ENCODE measurements at regions not wholly inside any gene's neighbourhood (a gene's known extent, or its start where the extent isn't known, plus 50 kb on each side); places are given as distances from the start of the nearest gene placed in this dataset.

DNA sequence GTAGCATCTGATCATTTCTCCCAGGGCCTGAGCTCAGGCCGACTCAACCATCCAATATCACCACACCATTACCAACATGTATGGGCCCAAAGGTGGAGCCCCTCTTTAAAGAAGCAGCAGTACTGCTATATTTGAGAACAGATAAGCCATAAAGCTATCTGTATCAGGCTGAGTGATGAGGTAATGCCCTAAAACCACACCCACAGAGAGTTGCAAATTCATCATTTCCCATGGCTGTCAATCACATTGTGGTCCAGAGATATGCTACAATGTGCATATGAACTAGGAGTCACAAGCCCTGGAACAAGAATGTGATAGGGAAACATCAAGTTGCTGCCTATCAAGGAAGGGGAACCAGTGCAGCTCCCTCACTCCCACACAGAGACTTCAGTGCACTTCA is 52.6 kb upstream of the GALNT13 start:
- Histone ChIP-seq H2BK20ac (ENCODE audit: low read length) (no peak overlapping the region), H3K18ac (ENCODE audit: extremely low read depth, low read length) (no peak overlapping the region), H3K23ac (ENCODE audit: insufficient read length) (no peak overlapping the region), H4K8ac (ENCODE audit: extremely low read depth, insufficient read depth, low read length) (no peak overlapping the region), H3K23me2 (ENCODE audit: low read depth, low read length) (no peaks in the 10 kb centered on the region), H3K27ac (ENCODE audit: low read depth, low read length) (no peak overlapping the region), H3K14ac (ENCODE audit: insufficient read length) (no peak overlapping the region), H4K91ac (replicated peaks; ENCODE audit: insufficient read length, low read length) (no peak overlapping the region), H3K79me2 (ENCODE audit: control insufficient read depth in 1 of 2, insufficient read depth in 2 of 2, low read length in 2 of 2) (no peaks in the 10 kb centered on the region), H2AFZ (ENCODE audit: low read length) (no peak overlapping the region), H3K4me2 (ENCODE audit: insufficient read depth in 1 of 2, low read depth in 2 of 2, low read length in 2 of 2) (no peak overlapping the region), H3K79me1 (ENCODE audit: low read depth, low read length) (no peaks in the 10 kb centered on the region), H3K9me3 (ENCODE audit: insufficient read depth in 2 of 2, low read depth in 1 of 2, low read length in 1 of 2) (no peaks in the 10 kb centered on the region), H2BK12ac (ENCODE audit: low read depth, low read length) (no peak overlapping the region), H3K36me3 (ENCODE audit: control insufficient read depth in 2 of 4, insufficient read depth in 4 of 4, low read length in 3 of 4) (no peaks in the 10 kb centered on the region), H3K4me3 (ENCODE audit: extremely low read depth in 1 of 4, insufficient read depth in 2 of 4, low read depth in 3 of 4, low read length in 4 of 4) (no peak overlapping the region), H2AK5ac (ENCODE audit: low read depth, low read length) (no peak overlapping the region), H2BK5ac (ENCODE audit: low read depth, low read length) (no peak overlapping the region), H4K5ac (ENCODE audit: insufficient read length, low read depth, low read length) (no peak overlapping the region), H2BK15ac (ENCODE audit: low read length) (no peak overlapping the region), H2BK120ac (replicated peaks; ENCODE audit: low read depth, low read length) (no peak overlapping the region), H4K20me1 (replicated peaks in 1 of 2; ENCODE audit: control insufficient read depth in 1 of 2, insufficient read depth in 2 of 2, low read length in 2 of 2) (no peaks in the 10 kb centered on the region), H3K56ac (replicated peaks; ENCODE audit: insufficient read length, low read depth, low read length) (no peak overlapping the region), H3K4me1 (replicated peaks in 1 of 4; ENCODE audit: control insufficient read depth in 3 of 4, insufficient read depth in 4 of 4, low read length in 3 of 4) (no peaks in the 10 kb centered on the region), H3K27me3 (replicated peaks in 1 of 4; ENCODE audit: control insufficient read depth in 3 of 4, extremely low read depth in 1 of 4, insufficient read depth in 3 of 4, low read length in 3 of 4) (no peaks in the 10 kb centered on the region), H3K4ac (replicated peaks; ENCODE audit: insufficient read length, low read depth, low read length) (no peak overlapping the region), H3K9ac (replicated peaks in 1 of 4; ENCODE audit: extremely low read depth in 1 of 4, low read depth in 3 of 4, low read length in 3 of 4) (no peak overlapping the region)
- FAIRE-seq (no peak), DNase-seq (ENCODE audit: low read depth in 1 of 2, low spot score in 2 of 2) (no peak)
- 100% methylated on average over 1 of the region's 1 CpG; no CpG with 5 or more reads in 1 of the 2 experiments for WGBS, 2 experiments (ENCODE audit: extremely low coverage in 1 of 2, insufficient coverage in 1 of 2, insufficient read length in 1 of 2, insufficient replicate concordance in 2 of 2, low coverage in 1 of 2, low lambda C conversion rate in 2 of 2, missing lambda C conversion rate in 1 of 2)
- ChIA-PET CTCF (ENCODE audit: partially characterized antibody) (interaction anchor here (0.7 to 3.1 kb wide), 21 partner anchors 9 to 557 kb away, joined by 3 to 18 read pairs (median 3); no protein-coding TSS in a partner anchor), POLR2A (ENCODE audit: partially characterized antibody) (interaction anchor here (1.2 kb wide), 1 partner anchor 9 kb away, joined by 3 read pairs; no protein-coding TSS in a partner anchor)
- TF ChIP-seq RFX5 (IDR thresholded peaks at IDR 0.05; ENCODE audit: borderline replicate concordance, low read depth, low read length) = no peak
- TF ChIP-seq EZH2 (IDR thresholded peaks at IDR 0.05; ENCODE audit: low read depth, low read length, severe bottlenecking) = no peak
- no peak for TF ChIP-seq SIX5 (IDR thresholded peaks at IDR 0.05; ENCODE audit: low read depth, low read length)
- no peak for TF ChIP-seq SP4 (IDR thresholded peaks at IDR 0.05; ENCODE audit: low read length)
- TF ChIP-seq CBX5 (IDR thresholded peaks at IDR 0.05; ENCODE audit: low read depth, low read length) = no peak
- no peak for TF ChIP-seq CHD1 (IDR thresholded peaks at IDR 0.05; ENCODE audit: low read depth, low read length)
- no peak for TF ChIP-seq TAF1 (IDR thresholded peaks at IDR 0.05; ENCODE audit: low read depth, low read length)
- no peak for TF ChIP-seq FOSL1 (IDR thresholded peaks at IDR 0.05; ENCODE audit: insufficient read depth, low read depth, low read length)
